NB4 (cell line): ENCODE measurements at regions not wholly inside any gene's neighbourhood (a gene's known extent, or its start where the extent isn't known, plus 50 kb on each side); places are given as distances from the start of the nearest gene placed in this dataset.
A peak's percentile ranks its signal among the peaks of the same experiment; 100 is the strongest.

Source experiments
- DNase-seq: peaks from one replicate; pipeline ENCODE4 v3.0.0; 2010; ENCODE audit warnings: low read depth
- H3K4me3 ChIP-seq: one replicate; pipeline ENCODE4 v1.5.1; 2011; ENCODE audit warnings: mild to moderate bottlenecking, low read depth, low read length, moderate library complexity
- CTCF ChIP-seq: IDR thresholded peaks from one replicate; pipeline ENCODE4 v1.5.1; 2012; ENCODE audit warnings: low read depth, low read length
- MYC ChIP-seq: IDR thresholded peaks from 2 replicates; pipeline ENCODE4 v1.6.1; 2011; ENCODE audit warnings: low read depth, low read length
- POLR2A ChIP-seq: IDR thresholded peaks from 2 replicates; pipeline ENCODE4 v1.6.1; 2011; ENCODE audit warnings: mild to moderate bottlenecking; ENCODE audit not compliant: insufficient read length; ENCODE audit errors: extremely low read depth
- TF ChIP-seq, protein P1 (sequence below): IDR thresholded peaks from 2 replicates; pipeline ENCODE4 v1.6.1; 2011; ENCODE audit warnings: low read depth, low read length

- TF ChIP-seq, protein P1, sequence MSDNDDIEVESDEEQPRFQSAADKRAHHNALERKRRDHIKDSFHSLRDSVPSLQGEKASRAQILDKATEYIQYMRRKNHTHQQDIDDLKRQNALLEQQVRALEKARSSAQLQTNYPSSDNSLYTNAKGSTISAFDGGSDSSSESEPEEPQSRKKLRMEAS = no peak
- no peak for TF ChIP-seq CTCF
- TF ChIP-seq POLR2A = no peak
- TF ChIP-seq MYC = no peak
- DNase-seq = no peak
Measured at GRCh38 chr4:170271723-170272122, 182.0 kb upstream of the AADAT start.

GRCh38 chr4:170270628-170271027, 180.9 kb upstream of the AADAT start:
- DNase-seq = no peak
- no peak for TF ChIP-seq CTCF
- TF ChIP-seq POLR2A = no peak
- TF ChIP-seq, protein P1 = no peak
- no peak for TF ChIP-seq MYC
- no peak overlapping the region for H3K4me3 ChIP-seq

More at GRCh38 chr4:170271723-170272122, 182.0 kb upstream of the AADAT start:
- no peak overlapping the region for H3K4me3 ChIP-seq

DNA sequence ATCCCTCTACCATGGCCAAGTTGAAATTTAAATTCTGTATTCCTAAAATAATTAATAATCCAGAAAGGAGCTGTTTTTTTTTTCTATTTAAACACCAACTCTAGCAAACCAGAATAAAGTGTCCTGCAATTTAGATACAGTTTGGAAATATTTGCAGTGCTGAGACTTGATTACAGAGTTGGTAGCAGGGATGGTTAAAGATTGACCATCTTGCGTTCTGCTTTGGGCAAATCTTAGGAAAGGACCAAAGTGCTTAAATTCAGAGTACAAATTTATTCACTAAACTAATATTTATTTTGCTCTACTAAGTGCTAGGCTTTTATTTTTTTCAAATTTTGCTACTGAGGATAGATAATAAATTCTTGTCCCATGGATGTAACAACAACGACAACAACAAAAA, 180.2 kb upstream of the AADAT start:
- DNase-seq = no peak
- TF ChIP-seq, protein P1 = no peak
- TF ChIP-seq MYC (no peak), POLR2A (no peak), CTCF (no peak)
- H3K4me3 ChIP-seq = no peak overlapping the region

DNA sequence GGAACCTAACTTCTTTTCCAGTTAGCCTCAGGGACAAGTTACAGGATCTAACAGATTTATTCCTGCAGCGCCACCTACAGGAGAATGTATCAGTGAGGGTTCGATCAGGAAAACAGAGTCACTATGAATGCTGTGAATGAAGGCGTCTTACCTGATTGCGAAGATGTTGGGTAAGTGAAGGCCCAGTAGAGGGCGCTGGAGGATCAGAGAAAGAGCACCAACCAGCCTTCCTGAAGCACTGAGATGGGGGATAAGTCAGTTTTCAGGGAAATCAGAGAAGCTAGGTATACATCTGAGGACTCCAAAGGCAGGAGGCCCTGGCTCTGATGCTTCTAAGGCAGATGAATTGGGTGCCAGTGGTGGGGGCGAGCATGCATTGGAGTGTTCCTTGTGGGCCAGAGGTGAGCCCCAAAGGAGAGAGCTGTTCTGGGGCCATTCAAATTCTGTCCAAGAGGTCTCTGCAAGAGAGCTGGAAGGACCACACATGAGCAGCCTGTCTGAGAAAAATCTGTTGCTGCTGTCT, 169.9 kb upstream of the AADAT start:
- TF ChIP-seq MYC (no peak), CTCF (peak; percentile 89), POLR2A (no peak)
- peak; percentile 88 for DNase-seq
- no peak overlapping the region for H3K4me3 ChIP-seq

- TF ChIP-seq, protein P1 = no peak
- TF ChIP-seq POLR2A (no peak), MYC (no peak), CTCF (no peak)
- no peak for DNase-seq
- no peak overlapping the region for H3K4me3 ChIP-seq
Measured at GRCh38 chr4:170256807-170257206, 167.1 kb upstream of the AADAT start.

- TF ChIP-seq MYC (no peak), CTCF (no peak), POLR2A (no peak)
- TF ChIP-seq, protein P1 = no peak
- no peak overlapping the region for H3K4me3 ChIP-seq
- no peak for DNase-seq
Measured at GRCh38 chr4:170248576-170248975, 158.8 kb upstream of the AADAT start.
